ENCODE measurements at regions not wholly inside any gene's neighbourhood (a gene's known extent, or its start where the extent isn't known, plus 50 kb on each side); places are given as distances from the start of the nearest gene placed in this dataset.

GRCh38 chr3:72223628-72224027 lies 438.7 kb upstream of the PROK2 start:
- no peak overlapping the region for H3K27ac ChIP-seq
- H4K20me1 ChIP-seq (ENCODE audit: insufficient read depth): no peaks in the 10 kb centered on the region
- no peak for TF ChIP-seq CTCF (conservative IDR thresholded peaks at IDR 0.05; ENCODE audit: low read depth, low read length)
- no peak overlapping the region for H3K9ac ChIP-seq
- no peak overlapping the region for H2AFZ ChIP-seq (ENCODE audit: low read depth)
- H3K79me2 ChIP-seq (ENCODE audit: insufficient read depth, low read depth): no peaks in the 10 kb centered on the region
- H3K27me3 ChIP-seq (ENCODE audit: insufficient read depth, low read depth): no peaks in the 10 kb centered on the region
- no peaks in the 10 kb centered on the region for H3K4me1 ChIP-seq (ENCODE audit: low read depth, poor library complexity, severe bottlenecking)
- no peak overlapping the region for H3K4me2 ChIP-seq
- no peak overlapping the region for H3K4me3 ChIP-seq (IDR thresholded peaks at IDR 0.05; ENCODE audit: insufficient read depth, low read depth, low read length)
- no peaks in the 10 kb centered on the region for H3K36me3 ChIP-seq (ENCODE audit: insufficient read depth)

- TF ChIP-seq CTCF (conservative IDR thresholded peaks at IDR 0.05; ENCODE audit: low read depth, low read length): no peak
- Histone ChIP-seq H3K36me3 (ENCODE audit: insufficient read depth) (no peaks in the 10 kb centered on the region), H3K79me2 (ENCODE audit: insufficient read depth, low read depth) (no peaks in the 10 kb centered on the region), H3K27me3 (ENCODE audit: insufficient read depth, low read depth) (no peaks in the 10 kb centered on the region), H2AFZ (ENCODE audit: low read depth) (no peak overlapping the region), H3K4me3 (IDR thresholded peaks at IDR 0.05; ENCODE audit: insufficient read depth, low read depth, low read length) (no peak overlapping the region), H3K4me1 (ENCODE audit: low read depth, poor library complexity, severe bottlenecking) (no peaks in the 10 kb centered on the region), H3K27ac (no peak overlapping the region), H4K20me1 (ENCODE audit: insufficient read depth) (no peaks in the 10 kb centered on the region), H3K9ac (no peak overlapping the region), H3K4me2 (no peak overlapping the region)
These were observed 438.2 kb upstream of the PROK2 start for GRCh38 chr3:72223116-72223515.

- Histone ChIP-seq H3K9ac (no peak overlapping the region), H3K27me3 (ENCODE audit: insufficient read depth, low read depth) (no peaks in the 10 kb centered on the region), H4K20me1 (ENCODE audit: insufficient read depth) (no peaks in the 10 kb centered on the region), H3K4me1 (ENCODE audit: low read depth, poor library complexity, severe bottlenecking) (no peaks in the 10 kb centered on the region), H3K79me2 (ENCODE audit: insufficient read depth, low read depth) (no peaks in the 10 kb centered on the region), H3K4me3 (IDR thresholded peaks at IDR 0.05; ENCODE audit: insufficient read depth, low read depth, low read length) (no peak overlapping the region), H2AFZ (ENCODE audit: low read depth) (no peak overlapping the region), H3K4me2 (no peak overlapping the region), H3K27ac (no peak overlapping the region), H3K36me3 (ENCODE audit: insufficient read depth) (no peaks in the 10 kb centered on the region)
- no peak for TF ChIP-seq CTCF (conservative IDR thresholded peaks at IDR 0.05; ENCODE audit: low read depth, low read length)
These were observed 437.5 kb upstream of the PROK2 start for GRCh38 chr3:72222410-72222809.

GRCh38 chr3:72220946-72221345 lies 436.0 kb upstream of the PROK2 start:
- no peak overlapping the region for H2AFZ ChIP-seq (ENCODE audit: low read depth)

More at GRCh38 chr3:72220946-72221345, 436.0 kb upstream of the PROK2 start:
- no peaks in the 10 kb centered on the region for H4K20me1 ChIP-seq (ENCODE audit: insufficient read depth)
- no peaks in the 10 kb centered on the region for H3K4me1 ChIP-seq (ENCODE audit: low read depth, poor library complexity, severe bottlenecking)
- TF ChIP-seq CTCF (conservative IDR thresholded peaks at IDR 0.05; ENCODE audit: low read depth, low read length): no peak
- no peaks in the 10 kb centered on the region for H3K79me2 ChIP-seq (ENCODE audit: insufficient read depth, low read depth)
- no peaks in the 10 kb centered on the region for H3K36me3 ChIP-seq (ENCODE audit: insufficient read depth)
- H3K9ac ChIP-seq: no peak overlapping the region
- H3K4me3 ChIP-seq (IDR thresholded peaks at IDR 0.05; ENCODE audit: insufficient read depth, low read depth, low read length): no peak overlapping the region
- H3K27me3 ChIP-seq (ENCODE audit: insufficient read depth, low read depth): no peaks in the 10 kb centered on the region
- no peak overlapping the region for H3K27ac ChIP-seq
- no peak overlapping the region for H3K4me2 ChIP-seq
